HCT116 (cell line): ENCODE measurements at regions not wholly inside any gene's neighbourhood (a gene's known extent, or its start where the extent isn't known, plus 50 kb on each side); places are given as distances from the start of the nearest gene placed in this dataset.

Experiments used
- ATAC-seq: fragments of 200-7000 bp; cut with Tn5 transposase; 2 replicates; pipeline ENCODE4 v1.9.1; 2020; ENCODE audit warnings: mild to moderate bottlenecking, moderate library complexity
- BruUV-seq: library from RNA; stranded (reverse); fragments of 400-500 nt; replicated peaks from 2 replicates; lab custom pipeline; 2021; lab: Mats Ljungman, UMichigan
- CTCF ChIA-PET: fragments of 300-600 bp; sonication (Branson Sonifier 250); formaldehyde crosslinking; loops from one replicate; lab custom pipeline; 2021; ENCODE audit warnings: antibody characterized with exemption; lab: Charles Lee
- POLR2A ChIA-PET: fragments of 300-600, 350-600 bp; sonication (Branson Sonifier 250); formaldehyde crosslinking; loops from one replicate; lab custom pipeline; 2021; ENCODE audit warnings: antibody characterized with exemption; lab: Charles Lee
- RAD21 ChIA-PET, 2 experiments: fragments of 300-600 bp; sonication (Branson Sonifier 250); formaldehyde crosslinking; loops; one replicate each; lab custom pipeline; 2023; ENCODE audit warnings: low total read pairs in 2 of 2; ENCODE audit not compliant: uncharacterized antibody in 2 of 2, unreplicated experiment in 2 of 2, low non-redundant PET in 1 of 2; lab: Charles Lee
- DNase-seq: peaks from one replicate; pipeline ENCODE4 v3.0.0-alpha.2; 2010; ENCODE audit warnings: low read depth, low spot score
- H2AFZ ChIP-seq: fragments of 200-600 bp; shearing (Covaris generic), sonication (generic); 2 replicates; pipeline ENCODE4 v1.6.1; 2017; ENCODE audit warnings: low read depth, mixed run types, mixed read lengths, antibody characterized with exemption, low read length; ENCODE audit not compliant: poor library complexity, severe bottlenecking
- H3K27ac ChIP-seq: 2 replicates; pipeline ENCODE4 v1.5.1; 2012; ENCODE audit warnings: low read depth, low read length
- H3K27me3 ChIP-seq: fragments of 200-600 bp; sonication (generic); 2 replicates; pipeline ENCODE4 v1.6.1; 2016; ENCODE audit warnings: mixed run types, low read length, mixed read lengths; ENCODE audit not compliant: insufficient read depth
- H3K36me3 ChIP-seq, 2 experiments: fragments of 200-500 bp in 1 of 2; fragments of 200-600 bp in 1 of 2; sonication (Bioruptor generic) in 1 of 2; sonication (generic) in 1 of 2; 2 replicates each; pipeline versions ENCODE4 v1.5.1 to v1.6.1; 2014 to 2016; ENCODE audit warnings: low read length in 2 of 2, inconsistent platforms in 1 of 2, mixed read lengths in 1 of 2, mixed run types in 1 of 2; ENCODE audit not compliant: insufficient read depth in 2 of 2, control insufficient read depth in 1 of 2
- H3K4me1 ChIP-seq, 2 experiments: fragments of 200-600 bp in 1 of 2; sonication (generic) in 1 of 2; 2 replicates each; pipeline versions ENCODE4 v1.5.1 to v1.6.1; 2012 to 2017; ENCODE audit warnings: low read length in 2 of 2, inconsistent platforms in 1 of 2, mild to moderate bottlenecking in 1 of 2, mixed read lengths in 1 of 2, mixed run types in 1 of 2, moderate library complexity in 1 of 2; ENCODE audit not compliant: insufficient read depth in 2 of 2, control insufficient read depth in 1 of 2
- H3K4me2 ChIP-seq: fragments of 200-600 bp; sonication (generic); 2 replicates; pipeline ENCODE4 v1.6.1; 2017; ENCODE audit warnings: mixed run types, low read length, mixed read lengths
- H3K4me3 ChIP-seq, 2 experiments: fragments of 200-600 bp in 1 of 2; sonication (generic) in 1 of 2; replicated peaks in 1 of 2; 2 replicates each; pipeline ENCODE4 v1.5.1; 2011 to 2016; ENCODE audit warnings: low read length in 2 of 2, control low read depth in 1 of 2, low read depth in 1 of 2, mild to moderate bottlenecking in 1 of 2, mixed read lengths in 1 of 2, mixed run types in 1 of 2
- H3K79me2 ChIP-seq: fragments of 200-600 bp; sonication (generic); 2 replicates; pipeline ENCODE4 v1.6.1; 2017; ENCODE audit warnings: mild to moderate bottlenecking, mixed run types, low read length, moderate library complexity, mixed read lengths; ENCODE audit not compliant: insufficient read depth
- H3K9ac ChIP-seq: fragments of 200-600 bp; sonication (generic); 2 replicates; pipeline ENCODE4 v1.6.1; 2016; ENCODE audit warnings: low read length, mixed read lengths
- H3K9me2 ChIP-seq: fragments of 200-600 bp; sonication (generic), shearing (Covaris generic); 2 replicates; pipeline ENCODE4 v1.6.1; 2017; ENCODE audit warnings: mixed run types, mild to moderate bottlenecking, moderate library complexity; ENCODE audit not compliant: insufficient read depth
- H3K9me3 ChIP-seq, 2 experiments: fragments of 200-500 bp in 1 of 2; fragments of 200-600 bp in 1 of 2; sonication (Bioruptor generic) in 1 of 2; sonication (generic) in 1 of 2; 2 replicates each; pipeline ENCODE4 v1.6.1; 2014 to 2017; ENCODE audit warnings: low read length in 2 of 2, mixed read lengths in 2 of 2, inconsistent platforms in 1 of 2, low read depth in 1 of 2, mild to moderate bottlenecking in 1 of 2, mixed run types in 1 of 2, moderate library complexity in 1 of 2; ENCODE audit not compliant: control insufficient read depth in 1 of 2, insufficient read depth in 1 of 2
- H4K20me1 ChIP-seq: fragments of 200-600 bp; sonication (generic), shearing (Covaris generic); 2 replicates; pipeline ENCODE4 v1.6.1; 2017; ENCODE audit warnings: mixed run types, mild to moderate bottlenecking, moderate library complexity; ENCODE audit not compliant: insufficient read depth
- CEBPB ChIP-seq: IDR thresholded peaks from 2 replicates; pipeline ENCODE4 v1.6.1; 2012; ENCODE audit warnings: low read depth
- EGR1 ChIP-seq: IDR thresholded peaks from 2 replicates; pipeline ENCODE4 v1.6.1; 2012; ENCODE audit warnings: low read depth
- EZH2phosphoT487 ChIP-seq: fragments of 200-600 bp; IDR thresholded peaks from 2 replicates; pipeline ENCODE4 v1.6.1; 2018; ENCODE audit warnings: antibody characterized with exemption, borderline replicate concordance
- SIN3A ChIP-seq: IDR thresholded peaks from 2 replicates; pipeline ENCODE4 v1.6.1; 2012; ENCODE audit warnings: low read depth
- ZNF274 ChIP-seq: fragments of 200-500 bp; sonication (Bioruptor generic); IDR thresholded peaks from 2 replicates; pipeline ENCODE4 v1.6.1; 2014; ENCODE audit warnings: mild to moderate bottlenecking, low read depth, low read length, inconsistent platforms
- intact Hi-C: fragments of 100-400 bp; cut with micrococcal nuclease; formaldehyde crosslinking; loops from 2 replicates; pipeline ENCODE4 v1.10.0; 2022
- TF ChIP-seq, protein P1 (sequence below), 3 experiments: fragments of 200-600 bp in 1 of 3; sonication (generic) in 1 of 3; IDR thresholded peaks in 2 of 3; conservative IDR thresholded peaks in 1 of 3; 2 replicates each; pipeline ENCODE4 v1.5.1; 2012 to 2017; ENCODE audit warnings: low read depth in 2 of 3, low read length in 2 of 3, antibody characterized with exemption in 1 of 3, borderline replicate concordance in 1 of 3, control low read depth in 1 of 3, mild to moderate bottlenecking in 1 of 3, mixed read lengths in 1 of 3, mixed run types in 1 of 3, moderate library complexity in 1 of 3; ENCODE audit not compliant: insufficient read depth in 1 of 3

DNA sequence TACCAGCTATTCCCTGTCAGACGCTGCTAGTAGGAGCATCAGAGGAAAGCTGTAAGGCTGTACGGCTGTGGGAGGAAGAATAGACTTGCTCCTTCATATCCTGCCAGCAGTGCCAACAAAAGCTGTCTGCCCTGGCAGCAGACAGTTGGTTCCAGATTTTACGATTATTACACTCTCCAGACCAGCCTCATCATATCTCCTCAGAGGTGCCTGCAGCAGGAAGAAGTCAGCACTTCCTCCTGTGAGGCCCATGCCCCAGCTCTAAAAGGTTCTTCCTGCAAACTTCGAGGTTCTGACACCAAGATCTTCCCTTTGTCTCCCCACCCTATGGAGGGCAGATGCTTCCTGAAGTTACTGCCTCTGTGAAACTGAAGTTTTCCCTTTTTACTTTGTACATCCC lies 537.7 kb upstream of the PKDCC start (continued):
- TF ChIP-seq, protein P1, sequence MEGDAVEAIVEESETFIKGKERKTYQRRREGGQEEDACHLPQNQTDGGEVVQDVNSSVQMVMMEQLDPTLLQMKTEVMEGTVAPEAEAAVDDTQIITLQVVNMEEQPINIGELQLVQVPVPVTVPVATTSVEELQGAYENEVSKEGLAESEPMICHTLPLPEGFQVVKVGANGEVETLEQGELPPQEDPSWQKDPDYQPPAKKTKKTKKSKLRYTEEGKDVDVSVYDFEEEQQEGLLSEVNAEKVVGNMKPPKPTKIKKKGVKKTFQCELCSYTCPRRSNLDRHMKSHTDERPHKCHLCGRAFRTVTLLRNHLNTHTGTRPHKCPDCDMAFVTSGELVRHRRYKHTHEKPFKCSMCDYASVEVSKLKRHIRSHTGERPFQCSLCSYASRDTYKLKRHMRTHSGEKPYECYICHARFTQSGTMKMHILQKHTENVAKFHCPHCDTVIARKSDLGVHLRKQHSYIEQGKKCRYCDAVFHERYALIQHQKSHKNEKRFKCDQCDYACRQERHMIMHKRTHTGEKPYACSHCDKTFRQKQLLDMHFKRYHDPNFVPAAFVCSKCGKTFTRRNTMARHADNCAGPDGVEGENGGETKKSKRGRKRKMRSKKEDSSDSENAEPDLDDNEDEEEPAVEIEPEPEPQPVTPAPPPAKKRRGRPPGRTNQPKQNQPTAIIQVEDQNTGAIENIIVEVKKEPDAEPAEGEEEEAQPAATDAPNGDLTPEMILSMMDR (IDR thresholded peaks at IDR 0.05 in 2 of 3, conservative IDR thresholded peaks at IDR 0.05 in 1 of 3; ENCODE audit: borderline replicate concordance in 1 of 3, insufficient read depth in 1 of 3, low read depth in 2 of 3, low read length in 2 of 3) = no peak
- TF ChIP-seq EZH2phosphoT487 (no peak), CEBPB (no peak), EGR1 (no peak)

DNA sequence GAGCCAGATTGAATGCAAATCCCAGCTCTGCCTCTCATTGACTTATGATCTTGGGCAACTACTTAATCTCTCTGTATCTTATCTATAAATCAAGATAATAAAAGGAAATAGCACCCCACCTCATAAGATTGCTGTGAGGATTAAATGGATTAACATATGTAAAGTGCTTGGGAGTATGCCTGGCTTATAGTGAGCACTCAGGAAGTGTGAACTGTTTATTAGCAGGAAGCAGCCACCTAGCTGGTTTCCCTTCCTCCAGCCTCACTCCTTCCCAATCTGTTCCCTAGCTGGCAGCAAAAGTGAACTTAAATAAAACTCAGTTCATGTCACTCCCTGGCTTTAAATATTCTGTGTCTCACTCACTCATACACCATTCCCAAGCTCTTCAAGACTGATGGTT lies 526.6 kb upstream of the PKDCC start:
- H3K9ac ChIP-seq = no peak overlapping the region
- POLR2A ChIA-PET = no interaction called here
- H3K9me3 ChIP-seq = no peaks in the 10 kb centered on the region
- intact Hi-C loops = no loop called here
- RAD21 ChIA-PET = no interaction called here
- no peaks in the 10 kb centered on the region for H3K9me2 ChIP-seq
- no peak for DNase-seq
- no peak for ATAC-seq
- TF ChIP-seq ZNF274 (no peak), CEBPB (no peak), SIN3A (no peak)
- no peaks in the 10 kb centered on the region for H3K4me1 ChIP-seq
- no peaks in the 10 kb centered on the region for H3K79me2 ChIP-seq
- H2AFZ ChIP-seq = no peak overlapping the region
- H3K4me2 ChIP-seq = no peak overlapping the region
- H3K27ac ChIP-seq = no peak overlapping the region
- no peaks in the 10 kb centered on the region for H3K27me3 ChIP-seq
- H4K20me1 ChIP-seq = no peaks in the 10 kb centered on the region
- BruUV-seq = no TSS peak
- no peaks in the 10 kb centered on the region for H3K36me3 ChIP-seq
- CTCF ChIA-PET = no interaction called here
- H3K4me3 ChIP-seq = no peak overlapping the region
